Activated CD4-positive, alpha-beta T cell treated with anti-CD3 and anti-CD28 coated beads for 36 hours (primary cell): ENCODE measurements at regions not wholly inside any gene's neighbourhood (a gene's known extent, or its start where the extent isn't known, plus 50 kb on each side); places are given as distances from the start of the nearest gene placed in this dataset.

Experiments used
- ATAC-seq: fragments of 200-7000 bp; cut with Tn5 transposase; one replicate; pipeline ENCODE4 v1.10.0; 2021; ENCODE audit warnings: mild to moderate bottlenecking, moderate library complexity
- CTCF ChIA-PET: fragments of 350-600 bp; sonication (Branson Sonifier 250); formaldehyde crosslinking; loops from one replicate; lab custom pipeline; 2021; ENCODE audit warnings: antibody characterized with exemption; lab: Charles Lee
- POLR2A ChIA-PET: fragments of 350-600 bp; sonication (Branson Sonifier 250); formaldehyde crosslinking; loops from one replicate; lab custom pipeline; 2021; ENCODE audit warnings: antibody characterized with exemption, inconsistent platforms; lab: Charles Lee
- DNase-seq: peaks from one replicate; pipeline ENCODE4 v3.0.0-alpha.2; 2020
- H3K27ac Mint-ChIP-seq: one replicate; pipeline ENCODE4 v1.8.0; 2021; ENCODE audit warnings: mixed read lengths
- H3K27me3 Mint-ChIP-seq: one replicate; pipeline ENCODE4 v1.8.0; 2021; ENCODE audit warnings: mixed read lengths
- H3K36me3 Mint-ChIP-seq: one replicate; pipeline ENCODE4 v1.8.0; 2021; ENCODE audit warnings: low read depth, mixed read lengths
- H3K4me1 Mint-ChIP-seq: one replicate; pipeline ENCODE4 v1.8.0; 2021; ENCODE audit warnings: mixed read lengths
- H3K4me3 Mint-ChIP-seq: one replicate; pipeline ENCODE4 v1.8.0; 2021; ENCODE audit warnings: mild to moderate bottlenecking, moderate library complexity, mixed read lengths
- H3K9me3 Mint-ChIP-seq: one replicate; pipeline ENCODE4 v1.8.0; 2021; ENCODE audit warnings: low read depth, mixed read lengths
- intact Hi-C, 2 experiments: fragments of 100-400 bp; cut with DNase I in 1 of 2; cut with micrococcal nuclease in 1 of 2; formaldehyde crosslinking; loops; one replicate each; pipeline versions ENCODE4 v1.14.2 to v1.15.1; 2022 to 2024; cut with DNase I, micrococcal nuclease

DNA sequence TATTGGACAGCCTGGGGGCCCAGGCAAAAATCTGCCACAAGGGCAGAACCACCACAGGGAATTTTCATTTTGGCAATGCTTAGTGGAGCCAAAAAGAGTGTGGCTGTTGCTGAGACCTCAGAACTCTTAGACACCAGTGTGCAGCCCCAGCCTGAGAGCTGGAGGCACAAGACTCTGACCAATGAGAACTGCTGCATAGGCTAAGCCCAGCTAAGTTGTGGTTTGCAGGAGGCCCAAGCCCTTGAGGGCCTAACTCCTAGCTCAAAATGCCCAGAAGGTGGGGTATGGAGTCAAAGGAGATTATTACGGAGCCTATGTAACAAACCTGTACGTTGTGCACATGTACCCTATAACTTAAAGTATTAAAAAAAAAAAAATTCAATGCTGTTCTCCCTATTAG is 296.7 kb downstream of the TRAM1L1 start:
- ATAC-seq (no peak), DNase-seq (no peak)
- POLR2A ChIA-PET = no interaction called here
- H3K36me3 Mint-ChIP-seq = no peaks in the 10 kb centered on the region
- no peak overlapping the region for H3K4me3 Mint-ChIP-seq
- H3K27me3 Mint-ChIP-seq = no peaks in the 10 kb centered on the region
- CTCF ChIA-PET = no interaction called here
- no peaks in the 10 kb centered on the region for H3K9me3 Mint-ChIP-seq
- intact Hi-C loops = no loop called here
- H3K4me1 Mint-ChIP-seq = no peaks in the 10 kb centered on the region
- no peak overlapping the region for H3K27ac Mint-ChIP-seq

DNA sequence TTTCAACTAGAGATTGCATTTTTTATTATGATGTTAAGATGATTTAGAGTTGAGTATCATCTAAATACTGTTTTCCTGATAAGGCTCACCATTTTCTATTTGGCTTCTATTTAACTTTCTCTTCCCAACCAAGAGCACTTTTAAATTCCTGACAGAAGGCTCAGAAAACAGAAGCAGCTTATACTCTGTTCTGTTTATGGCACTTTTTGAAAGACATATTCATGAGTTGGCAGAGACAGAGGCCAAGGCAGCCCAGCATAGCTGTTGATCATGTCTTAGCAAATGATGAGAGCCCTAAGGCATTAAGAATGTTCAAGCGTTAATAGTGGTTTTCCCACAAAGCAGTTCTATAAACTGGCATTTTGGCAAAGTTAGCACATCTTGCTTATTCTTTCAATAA is 330.3 kb downstream of the TRAM1L1 start:
- DNase-seq = no peak
- no peak overlapping the region for H3K27ac Mint-ChIP-seq
- ChIA-PET CTCF (no interaction called here), POLR2A (no interaction called here)
- intact Hi-C loops = no loop called here
- ATAC-seq = no peak
- H3K36me3 Mint-ChIP-seq = no peaks in the 10 kb centered on the region
- H3K27me3 Mint-ChIP-seq = no peaks in the 10 kb centered on the region
- H3K4me1 Mint-ChIP-seq = no peaks in the 10 kb centered on the region
- no peaks in the 10 kb centered on the region for H3K9me3 Mint-ChIP-seq
- H3K4me3 Mint-ChIP-seq = no peak overlapping the region

DNA sequence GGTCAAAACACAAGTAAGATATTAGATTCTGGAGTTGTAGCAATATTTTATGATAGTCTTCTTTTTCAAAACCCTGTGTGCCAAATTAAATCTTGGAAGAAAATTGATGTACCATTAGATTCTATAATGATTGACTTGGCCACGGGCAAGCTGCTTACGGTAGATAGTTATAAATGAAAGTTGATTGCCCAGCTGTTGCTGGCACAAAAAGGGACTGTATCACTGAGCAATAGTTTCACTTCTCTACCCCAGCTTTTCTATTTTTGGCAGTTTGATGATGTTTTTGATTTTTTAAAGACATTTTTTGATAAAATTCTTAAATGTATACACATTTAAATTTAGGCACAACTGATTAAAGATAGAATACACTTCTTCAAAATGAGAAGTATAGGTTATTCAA is 333.3 kb downstream of the TRAM1L1 start:
- DNase-seq (no peak), ATAC-seq (no peak)
- H3K36me3 Mint-ChIP-seq = no peaks in the 10 kb centered on the region
- H3K4me3 Mint-ChIP-seq = no peak overlapping the region
- POLR2A ChIA-PET = no interaction called here
- no peak overlapping the region for H3K27ac Mint-ChIP-seq
- H3K9me3 Mint-ChIP-seq = no peaks in the 10 kb centered on the region
- no peaks in the 10 kb centered on the region for H3K4me1 Mint-ChIP-seq
- intact Hi-C loops = no loop called here
- CTCF ChIA-PET = no interaction called here
- H3K27me3 Mint-ChIP-seq = no peaks in the 10 kb centered on the region

DNA sequence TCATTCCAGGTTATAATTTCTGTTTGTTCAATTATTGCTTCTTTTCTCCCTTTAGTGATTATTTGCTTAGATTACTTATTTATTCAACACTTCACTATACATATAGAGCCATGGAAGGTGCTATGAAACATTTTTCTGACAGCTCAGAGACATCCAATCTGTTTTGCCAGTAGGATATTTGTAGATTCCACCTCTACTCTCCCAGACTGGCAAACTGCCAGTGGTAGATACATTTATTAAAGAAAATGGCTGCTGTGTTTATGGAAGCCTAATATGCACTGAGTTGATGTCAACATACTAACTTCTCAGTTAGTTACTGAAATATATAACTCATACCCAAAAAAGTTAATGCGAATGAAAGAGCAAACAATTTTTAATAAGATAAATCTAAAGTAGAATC is 348.6 kb downstream of the TRAM1L1 start:
- POLR2A ChIA-PET = no interaction called here
- no peaks in the 10 kb centered on the region for H3K27me3 Mint-ChIP-seq
- CTCF ChIA-PET = no interaction called here
- no peaks in the 10 kb centered on the region for H3K4me1 Mint-ChIP-seq
- H3K27ac Mint-ChIP-seq = no peak overlapping the region
- ATAC-seq (no peak), DNase-seq (no peak)
- H3K9me3 Mint-ChIP-seq = no peaks in the 10 kb centered on the region
- H3K36me3 Mint-ChIP-seq = no peaks in the 10 kb centered on the region
- intact Hi-C loops = no loop called here
- H3K4me3 Mint-ChIP-seq = no peak overlapping the region

DNA sequence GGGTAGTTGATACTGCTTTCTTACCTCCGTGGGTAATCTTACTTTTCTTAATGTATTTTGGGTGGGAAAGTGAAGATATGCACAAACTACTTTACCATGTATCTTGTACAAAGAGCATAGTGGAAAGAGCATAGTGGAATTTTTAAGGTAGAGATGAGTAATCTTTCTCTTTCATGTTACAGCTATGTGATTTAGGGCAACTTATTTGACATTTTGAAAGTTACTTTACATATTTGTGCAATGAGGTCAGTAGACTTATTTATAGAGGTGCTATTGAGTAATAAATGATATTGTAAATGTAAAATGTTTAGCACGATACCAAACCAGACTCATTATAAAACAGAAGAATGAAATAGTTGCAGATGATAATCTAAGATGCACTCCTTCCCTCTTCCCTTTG is 351.2 kb downstream of the TRAM1L1 start:
- ChIA-PET POLR2A (no interaction called here), CTCF (no interaction called here)
- intact Hi-C loops = no loop called here
- ATAC-seq (no peak), DNase-seq (no peak)
- Mint-ChIP-seq H3K4me3 (no peak overlapping the region), H3K36me3 (no peaks in the 10 kb centered on the region), H3K9me3 (no peaks in the 10 kb centered on the region), H3K27ac (no peak overlapping the region), H3K4me1 (no peaks in the 10 kb centered on the region), H3K27me3 (no peaks in the 10 kb centered on the region)

DNA sequence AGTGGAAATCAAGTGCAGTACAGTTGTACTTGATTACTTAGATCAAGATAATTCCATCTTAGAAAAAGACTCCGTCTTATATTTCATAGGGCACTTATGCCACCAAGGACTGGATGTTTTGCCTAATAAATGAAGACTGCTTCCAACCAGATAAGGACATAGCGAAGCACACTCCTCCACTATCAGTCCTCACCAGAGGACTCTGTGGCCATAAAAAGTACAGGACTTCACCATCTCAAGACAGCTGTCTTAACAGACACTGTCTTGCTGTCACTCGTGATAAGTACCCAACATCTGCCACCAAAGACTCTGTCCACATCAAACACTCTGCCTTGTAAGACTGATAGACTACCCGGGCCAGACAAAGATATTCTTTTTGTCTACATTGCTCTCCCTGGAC is 352.0 kb downstream of the TRAM1L1 start:
- H3K4me3 Mint-ChIP-seq = no peak overlapping the region
- ChIA-PET POLR2A (no interaction called here), CTCF (no interaction called here)
- no peaks in the 10 kb centered on the region for H3K36me3 Mint-ChIP-seq
- H3K9me3 Mint-ChIP-seq = no peaks in the 10 kb centered on the region
- no peaks in the 10 kb centered on the region for H3K27me3 Mint-ChIP-seq
- DNase-seq = no peak
- no peak overlapping the region for H3K27ac Mint-ChIP-seq
- no peak for ATAC-seq
- H3K4me1 Mint-ChIP-seq = no peaks in the 10 kb centered on the region
- intact Hi-C loops = no loop called here

DNA sequence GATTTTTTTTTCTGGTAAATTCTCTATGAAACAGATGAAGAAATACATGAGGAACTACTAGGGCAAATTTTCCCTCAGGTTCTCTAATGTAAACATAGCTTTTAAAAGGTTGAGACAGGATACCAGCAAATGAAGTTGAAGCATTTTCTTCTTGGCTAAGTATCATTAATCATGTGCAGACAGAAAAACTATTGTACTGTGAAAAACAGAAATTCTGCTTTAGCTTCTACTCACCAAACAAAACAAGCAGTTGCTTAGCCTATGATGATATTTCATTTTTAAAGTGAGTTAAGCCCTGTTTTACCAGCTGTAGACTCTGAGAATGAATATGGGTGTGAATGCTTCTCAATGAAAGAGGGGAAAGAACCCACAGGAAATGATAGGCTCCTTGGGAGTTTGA is 358.9 kb downstream of the TRAM1L1 start:
- peaks cover 2% of the 10 kb centered on the region for H3K9me3 Mint-ChIP-seq
- ChIA-PET CTCF (no interaction called here), POLR2A (no interaction called here)
- H3K27ac Mint-ChIP-seq = no peak overlapping the region
- no peaks in the 10 kb centered on the region for H3K27me3 Mint-ChIP-seq
- H3K4me1 Mint-ChIP-seq = no peaks in the 10 kb centered on the region
- intact Hi-C loops = no loop called here
- ATAC-seq = no peak
- no peak overlapping the region for H3K4me3 Mint-ChIP-seq
- DNase-seq = no peak
- no peaks in the 10 kb centered on the region for H3K36me3 Mint-ChIP-seq

DNA sequence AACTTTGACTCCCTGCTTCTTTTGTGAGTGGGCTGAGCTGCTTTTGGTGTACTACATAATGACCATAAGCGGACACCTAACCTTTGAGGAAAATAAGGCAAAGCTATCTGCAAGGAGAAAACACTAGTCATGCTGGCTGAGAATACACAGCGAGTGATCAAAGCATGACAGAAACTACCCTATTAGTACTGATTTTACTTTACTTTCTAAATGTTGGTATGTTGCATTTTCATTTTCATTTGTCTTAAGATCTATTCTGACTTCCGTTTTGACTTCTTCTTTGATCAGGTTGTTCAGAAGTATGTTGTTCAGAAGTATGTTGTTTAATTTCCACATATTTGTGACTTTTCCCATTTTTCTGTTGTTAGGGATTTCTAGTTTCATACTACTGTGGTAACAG is 361.1 kb downstream of the TRAM1L1 start:
- no peaks in the 10 kb centered on the region for H3K4me1 Mint-ChIP-seq

DNA sequence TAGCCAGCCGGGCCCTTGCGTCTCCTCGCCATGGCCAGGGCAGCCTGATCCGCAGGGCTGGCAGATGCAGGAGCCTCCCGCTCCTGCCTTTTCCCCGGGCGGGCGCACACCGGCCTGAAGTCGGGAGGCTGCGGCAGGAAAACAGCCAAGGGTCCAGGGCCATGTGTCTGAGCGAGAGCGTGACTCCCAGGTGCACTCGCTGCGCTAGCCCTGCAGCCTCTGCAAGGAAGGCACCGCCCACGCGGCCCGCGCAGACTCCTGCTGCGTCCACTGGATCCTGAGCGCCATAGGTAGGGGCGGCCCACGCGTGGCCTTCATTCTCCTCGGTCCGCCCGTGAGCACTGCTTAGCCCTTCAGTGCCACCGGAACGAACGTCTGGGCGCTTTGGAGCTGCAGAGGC is 379.9 kb downstream of the TRAM1L1 start:
- ChIA-PET CTCF (no interaction called here), POLR2A (no interaction called here)
- H3K27ac Mint-ChIP-seq = no peak overlapping the region
- H3K9me3 Mint-ChIP-seq = peaks cover 13% of the 10 kb centered on the region
- no peak for DNase-seq
- H3K4me1 Mint-ChIP-seq = no peaks in the 10 kb centered on the region
- intact Hi-C loops = no loop called here
- H3K36me3 Mint-ChIP-seq = no peaks in the 10 kb centered on the region
- no peak for ATAC-seq
- H3K27me3 Mint-ChIP-seq = no peaks in the 10 kb centered on the region
- H3K4me3 Mint-ChIP-seq = no peak overlapping the region

More for the DNA sequence above, 361.1 kb downstream of the TRAM1L1 start:
- Mint-ChIP-seq H3K27ac (no peak overlapping the region), H3K9me3 (peaks cover 2% of the 10 kb centered on the region), H3K27me3 (no peaks in the 10 kb centered on the region), H3K4me3 (no peak overlapping the region), H3K36me3 (no peaks in the 10 kb centered on the region)
- DNase-seq (no peak), ATAC-seq (no peak)
- ChIA-PET CTCF (no interaction called here), POLR2A (no interaction called here)
- intact Hi-C loops = no loop called here

DNA sequence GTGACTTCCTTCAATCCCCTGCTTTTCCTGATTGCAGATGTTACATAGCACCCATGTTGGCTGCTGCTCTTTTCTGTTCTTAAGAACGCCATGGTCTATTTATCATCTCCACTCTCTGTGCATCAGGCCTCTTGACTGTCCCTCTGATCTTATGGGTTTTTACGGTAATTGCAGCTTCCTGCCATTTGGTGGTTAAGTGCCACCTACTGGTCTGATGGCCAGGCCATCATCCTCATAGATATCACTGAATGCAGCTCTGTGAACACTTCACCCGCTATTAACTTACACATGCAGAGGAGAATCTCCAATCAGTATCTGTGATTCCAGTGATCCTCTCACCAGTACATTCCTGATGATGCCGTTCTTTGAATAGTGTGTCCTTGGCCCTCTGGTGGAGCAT is 382.4 kb downstream of the TRAM1L1 start:
- intact Hi-C loops = no loop called here
- DNase-seq = no peak

DNA sequence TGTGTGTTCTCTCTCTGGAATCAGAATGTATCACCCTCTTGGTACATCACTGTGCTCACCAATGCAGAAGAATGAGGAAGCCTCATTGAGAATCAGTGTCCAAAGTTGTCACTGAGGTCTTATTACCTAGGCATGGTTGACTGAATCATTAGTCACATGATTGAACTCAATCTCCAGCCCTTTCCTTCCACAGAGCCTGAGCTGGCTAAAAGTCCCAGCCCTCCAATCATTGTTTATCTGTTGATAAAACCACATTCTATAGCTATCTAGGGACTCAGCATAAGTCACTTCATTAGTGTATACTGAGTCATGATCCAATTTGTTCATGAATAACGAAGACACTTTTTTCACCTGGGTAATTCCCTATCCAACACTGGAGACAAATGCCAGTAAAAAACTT is 396.8 kb downstream of the TRAM1L1 start:
- no peak overlapping the region for H3K4me3 Mint-ChIP-seq
- H3K4me1 Mint-ChIP-seq = no peaks in the 10 kb centered on the region
- H3K9me3 Mint-ChIP-seq = no peaks in the 10 kb centered on the region
- no peaks in the 10 kb centered on the region for H3K27me3 Mint-ChIP-seq
- DNase-seq (no peak), ATAC-seq (no peak)
- ChIA-PET CTCF (no interaction called here), POLR2A (no interaction called here)
- no peak overlapping the region for H3K27ac Mint-ChIP-seq
- intact Hi-C loops = no loop called here
- no peaks in the 10 kb centered on the region for H3K36me3 Mint-ChIP-seq

More for the DNA sequence above, 382.4 kb downstream of the TRAM1L1 start:
- CTCF ChIA-PET = interaction anchor here (0.6 kb wide), 1 partner anchor 28 kb away, joined by 3 read pairs; no protein-coding TSS in a partner anchor
- no peaks in the 10 kb centered on the region for H3K36me3 Mint-ChIP-seq
- no peaks in the 10 kb centered on the region for H3K27me3 Mint-ChIP-seq
- POLR2A ChIA-PET = no interaction called here
- no peaks in the 10 kb centered on the region for H3K4me1 Mint-ChIP-seq
- ATAC-seq = no peak
- peaks cover 20% of the 10 kb centered on the region for H3K9me3 Mint-ChIP-seq
- no peak overlapping the region for H3K4me3 Mint-ChIP-seq
- H3K27ac Mint-ChIP-seq = no peak overlapping the region

DNA sequence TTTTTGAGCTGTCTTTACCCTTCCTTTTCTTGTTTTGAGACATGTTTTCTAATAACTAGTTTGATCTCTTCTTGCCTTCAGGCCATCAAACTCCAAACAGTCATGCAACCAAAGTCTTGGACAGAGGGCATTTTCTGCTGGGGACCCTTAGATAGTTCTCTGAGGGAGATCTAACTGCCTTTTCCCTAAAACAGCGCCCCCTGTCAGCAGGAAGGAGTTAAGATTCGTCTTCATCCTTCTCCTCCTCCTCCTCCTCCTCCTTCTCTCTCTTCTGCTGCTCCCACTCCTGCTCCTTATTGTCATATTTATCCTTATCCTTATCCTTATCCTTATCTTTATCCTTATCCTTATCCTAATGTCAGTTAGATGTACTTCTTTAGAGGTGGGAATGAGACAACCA is 417.2 kb downstream of the TRAM1L1 start:
- ChIA-PET CTCF (no interaction called here), POLR2A (no interaction called here)
- Mint-ChIP-seq H3K4me1 (no peaks in the 10 kb centered on the region), H3K36me3 (no peaks in the 10 kb centered on the region), H3K27me3 (no peaks in the 10 kb centered on the region), H3K27ac (no peak overlapping the region), H3K4me3 (no peak overlapping the region), H3K9me3 (peaks cover 4% of the 10 kb centered on the region)
- intact Hi-C loops = no loop called here
- DNase-seq (no peak), ATAC-seq (no peak)

DNA sequence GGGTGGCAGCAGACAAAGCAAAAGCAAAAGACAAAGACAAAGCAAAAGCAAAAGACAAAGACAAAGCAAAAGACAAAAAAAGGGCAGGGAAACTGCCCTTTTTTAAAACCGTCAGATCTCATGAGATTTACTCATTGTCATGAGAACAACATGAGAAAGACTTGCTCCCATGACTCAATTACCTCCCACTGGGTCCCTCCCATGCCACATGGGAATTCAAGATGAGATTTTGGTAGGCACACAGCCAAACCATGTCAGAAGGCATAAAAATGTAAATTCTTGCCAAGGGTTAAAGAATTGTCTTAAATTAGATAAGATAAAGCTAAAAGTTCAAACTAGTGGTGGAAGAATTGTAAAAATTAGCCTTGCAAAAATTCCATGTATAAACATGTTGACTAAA is 419.7 kb downstream of the TRAM1L1 start:
- ChIA-PET POLR2A (no interaction called here), CTCF (no interaction called here)
- no peak for ATAC-seq

More for the DNA sequence above, 419.7 kb downstream of the TRAM1L1 start:
- intact Hi-C loops = no loop called here
- Mint-ChIP-seq H3K27me3 (no peaks in the 10 kb centered on the region), H3K4me3 (no peak overlapping the region), H3K4me1 (no peaks in the 10 kb centered on the region), H3K27ac (no peak overlapping the region), H3K9me3 (peaks cover 8% of the 10 kb centered on the region), H3K36me3 (no peaks in the 10 kb centered on the region)
- DNase-seq = no peak
